HG03521 (cell line): ENCODE measurements at regions not wholly inside any gene's neighbourhood (a gene's known extent, or its start where the extent isn't known, plus 50 kb on each side); places are given as distances from the start of the nearest gene placed in this dataset.
"Not testable (repeated sequence)": the region's sequence is repeated elsewhere in the genome, so short reads cannot be mapped to it uniquely, and the experiment has no call there.

ENCODE experiments used
- ATAC-seq: cut with Tn5 transposase; IDR thresholded peaks from one replicate; pipeline ENCODE4 v1.9.1; 2021; ENCODE audit warnings: mild to moderate bottlenecking, moderate library complexity; ENCODE audit not compliant: unreplicated experiment

- ATAC-seq = not testable (repeated sequence)
Observed at GRCh38 chr21:5975719-5976118, 4545.7 kb upstream of the TPTE start.

GRCh38 chr21:5997586-5997985, 4523.8 kb upstream of the TPTE start:
- not testable (repeated sequence) for ATAC-seq

- ATAC-seq = not testable (repeated sequence)
Observed at GRCh38 chr21:6015422-6016057, 4505.8 kb upstream of the TPTE start.

GRCh38 chr21:6020460-6020859, 4500.9 kb upstream of the TPTE start:
- ATAC-seq = not testable (repeated sequence)

- ATAC-seq = not testable (repeated sequence)
Observed at GRCh38 chr21:6020953-6021716, 4500.2 kb upstream of the TPTE start.

GRCh38 chr21:6021717-6022270, 4499.6 kb upstream of the TPTE start:
- ATAC-seq = not testable (repeated sequence)

- not testable (repeated sequence) for ATAC-seq
Observed at GRCh38 chr21:6023331-6023730, 4498.1 kb upstream of the TPTE start.

- not testable (repeated sequence) for ATAC-seq
Observed at GRCh38 chr21:6025139-6025538, 4496.2 kb upstream of the TPTE start.

- not testable (repeated sequence) for ATAC-seq
Observed at GRCh38 chr21:6027497-6027896, 4493.9 kb upstream of the TPTE start.

GRCh38 chr21:6034124-6034678, 4487.2 kb upstream of the TPTE start:
- ATAC-seq = not testable (repeated sequence)

GRCh38 chr21:6034820-6035473, 4486.4 kb upstream of the TPTE start:
- not testable (repeated sequence) for ATAC-seq

GRCh38 chr21:6035474-6036155, 4485.8 kb upstream of the TPTE start:
- not testable (repeated sequence) for ATAC-seq

GRCh38 chr21:6039224-6039623, 4482.2 kb upstream of the TPTE start:
- not testable (repeated sequence) for ATAC-seq

- ATAC-seq = not testable (repeated sequence)
Observed at GRCh38 chr21:6040095-6040494, 4481.3 kb upstream of the TPTE start.

- ATAC-seq = not testable (repeated sequence)
Observed at GRCh38 chr21:6043430-6044275, 4477.7 kb upstream of the TPTE start.

GRCh38 chr21:6044695-6045094, 4476.7 kb upstream of the TPTE start:
- not testable (repeated sequence) for ATAC-seq

- not testable (repeated sequence) for ATAC-seq
Observed at GRCh38 chr21:6049930-6050329, 4471.5 kb upstream of the TPTE start.

- not testable (repeated sequence) for ATAC-seq
Observed at GRCh38 chr21:6052109-6052508, 4469.3 kb upstream of the TPTE start.

GRCh38 chr21:6053145-6053544, 4468.2 kb upstream of the TPTE start:
- ATAC-seq = not testable (repeated sequence)
